ENCODE measurements at regions not wholly inside any gene's neighbourhood (a gene's known extent, or its start where the extent isn't known, plus 50 kb on each side); places are given as distances from the start of the nearest gene placed in this dataset.

GRCh38 chr12:118488034-118488433 lies 111.7 kb downstream of the SUDS3 start:
- Histone ChIP-seq H3K9me3 (ENCODE audit: insufficient read depth, low read depth, low read length) (no peaks in the 10 kb centered on the region; the same call in 1 of the 2 replicates), H3K27me3 (ENCODE audit: insufficient read depth, low read length, poor library complexity, severe bottlenecking) (no peaks in the 10 kb centered on the region), H3F3A (ENCODE audit: low read depth) (no peaks in the 10 kb centered on the region), H4K20me1 (ENCODE audit: insufficient read depth, low read length, poor library complexity, severe bottlenecking) (no peaks in the 10 kb centered on the region), H2AFZ (ENCODE audit: low read length) (no peak overlapping the region), H3K4me1 (ENCODE audit: insufficient read depth, low read length, poor library complexity, severe bottlenecking) (no peaks in the 10 kb centered on the region), H3K4me3 (ENCODE audit: low read length, poor library complexity, severe bottlenecking) (no peak overlapping the region), H3K9me2 (replicated peaks; ENCODE audit: low read depth, low read length) (no peaks in the 10 kb centered on the region), H3K9ac (ENCODE audit: low read depth, low read length, poor library complexity, severe bottlenecking) (no peak overlapping the region), H3K4me2 (ENCODE audit: low read depth, low read length, poor library complexity, severe bottlenecking) (no peak overlapping the region), H3K79me2 (ENCODE audit: insufficient read depth, low read length) (no peaks in the 10 kb centered on the region), H3K36me3 (ENCODE audit: insufficient read depth, low read length) (no peaks in the 10 kb centered on the region)
- TF ChIP-seq EZH2phosphoT487 (IDR thresholded peaks at IDR 0.05; ENCODE audit: borderline replicate concordance) (no peak), CTCF (conservative IDR thresholded peaks at IDR 0.05; ENCODE audit: low read length) (no peak)

GRCh38 chr12:118493962-118494361 lies 117.6 kb downstream of the SUDS3 start:
- no peak overlapping the region for H2AFZ ChIP-seq (ENCODE audit: low read length)
- H4K20me1 ChIP-seq (ENCODE audit: insufficient read depth, low read length, poor library complexity, severe bottlenecking): no peaks in the 10 kb centered on the region
- no peaks in the 10 kb centered on the region for H3K36me3 ChIP-seq (ENCODE audit: insufficient read depth, low read length)
- H3K4me3 ChIP-seq (ENCODE audit: low read length, poor library complexity, severe bottlenecking): no peak overlapping the region
- TF ChIP-seq CTCF (conservative IDR thresholded peaks at IDR 0.05; ENCODE audit: low read length): no peak
- no peak for TF ChIP-seq EZH2phosphoT487 (IDR thresholded peaks at IDR 0.05; ENCODE audit: borderline replicate concordance)
- no peaks in the 10 kb centered on the region for H3K79me2 ChIP-seq (ENCODE audit: insufficient read depth, low read length)
- no peaks in the 10 kb centered on the region for H3K27me3 ChIP-seq (ENCODE audit: insufficient read depth, low read length, poor library complexity, severe bottlenecking)
- no peak overlapping the region for H3K9ac ChIP-seq (ENCODE audit: low read depth, low read length, poor library complexity, severe bottlenecking)
- H3F3A ChIP-seq (ENCODE audit: low read depth): no peaks in the 10 kb centered on the region
- H3K4me2 ChIP-seq (ENCODE audit: low read depth, low read length, poor library complexity, severe bottlenecking): no peak overlapping the region
- H3K4me1 ChIP-seq (ENCODE audit: insufficient read depth, low read length, poor library complexity, severe bottlenecking): no peaks in the 10 kb centered on the region
- H3K9me3 ChIP-seq (ENCODE audit: insufficient read depth, low read depth, low read length): no peaks in the 10 kb centered on the region; the same call in 1 of the 2 replicates
- H3K9me2 ChIP-seq (replicated peaks; ENCODE audit: low read depth, low read length): no peaks in the 10 kb centered on the region

- H3K4me2 ChIP-seq (ENCODE audit: low read depth, low read length, poor library complexity, severe bottlenecking): no peak overlapping the region
- H3K9me3 ChIP-seq (ENCODE audit: insufficient read depth, low read depth, low read length): no peaks in the 10 kb centered on the region
- TF ChIP-seq CTCF (conservative IDR thresholded peaks at IDR 0.05; ENCODE audit: low read length): no peak
- TF ChIP-seq EZH2phosphoT487 (IDR thresholded peaks at IDR 0.05; ENCODE audit: borderline replicate concordance): no peak
- no peaks in the 10 kb centered on the region for H4K20me1 ChIP-seq (ENCODE audit: insufficient read depth, low read length, poor library complexity, severe bottlenecking)
- no peaks in the 10 kb centered on the region for H3F3A ChIP-seq (ENCODE audit: low read depth)
- no peaks in the 10 kb centered on the region for H3K79me2 ChIP-seq (ENCODE audit: insufficient read depth, low read length)
- H3K9ac ChIP-seq (ENCODE audit: low read depth, low read length, poor library complexity, severe bottlenecking): no peak overlapping the region
- H3K9me2 ChIP-seq (replicated peaks; ENCODE audit: low read depth, low read length): no peaks in the 10 kb centered on the region
- no peak overlapping the region for H2AFZ ChIP-seq (ENCODE audit: low read length)
- H3K4me3 ChIP-seq (ENCODE audit: low read length, poor library complexity, severe bottlenecking): no peak overlapping the region
- H3K4me1 ChIP-seq (ENCODE audit: insufficient read depth, low read length, poor library complexity, severe bottlenecking): no peaks in the 10 kb centered on the region
- H3K36me3 ChIP-seq (ENCODE audit: insufficient read depth, low read length): no peaks in the 10 kb centered on the region
- H3K27me3 ChIP-seq (ENCODE audit: insufficient read depth, low read length, poor library complexity, severe bottlenecking): no peaks in the 10 kb centered on the region
Observed at GRCh38 chr12:118494776-118495175, 118.4 kb downstream of the SUDS3 start.
